Suppressor macrophage treated with lipopolysaccharide for 1 hour (primary cell): ENCODE measurements at regions not wholly inside any gene's neighbourhood (a gene's known extent, or its start where the extent isn't known, plus 50 kb on each side); places are given as distances from the start of the nearest gene placed in this dataset.

Source experiments
- DNase-seq, 3 donors: peaks; one replicate each; pipeline ENCODE4 v3.0.0-alpha.2; 2020 to 2022

DNA sequence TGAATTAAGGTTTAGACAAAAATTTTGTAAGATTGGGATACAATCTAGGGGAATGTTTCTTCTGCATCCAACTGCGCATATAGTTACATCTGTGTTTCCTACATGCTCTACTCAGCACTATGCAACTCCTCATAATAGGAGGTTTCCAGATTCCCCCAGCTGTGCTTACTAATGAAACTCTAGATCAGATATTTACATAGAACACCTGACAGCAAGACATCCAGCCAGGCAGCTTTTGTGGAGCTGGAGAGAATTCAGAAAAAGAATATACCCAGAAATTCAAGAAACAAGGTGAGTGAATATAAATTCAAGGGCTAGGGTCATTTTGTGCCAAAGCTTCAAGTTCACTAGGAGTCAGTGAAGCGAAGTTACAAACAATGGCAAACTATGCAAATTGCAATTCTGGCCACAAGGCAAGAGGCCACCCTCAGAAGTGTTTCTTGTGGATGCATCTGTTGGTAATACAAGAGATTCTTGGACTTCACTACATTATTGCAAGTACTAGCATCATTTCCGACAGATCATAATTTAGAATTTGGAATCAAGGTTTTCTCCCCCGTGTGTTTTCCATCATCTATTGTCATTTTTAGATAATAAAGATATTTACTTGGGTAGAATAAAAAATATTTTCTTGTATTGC lies 341.2 kb upstream of the NAV3 start:
- no peak for DNase-seq

DNA sequence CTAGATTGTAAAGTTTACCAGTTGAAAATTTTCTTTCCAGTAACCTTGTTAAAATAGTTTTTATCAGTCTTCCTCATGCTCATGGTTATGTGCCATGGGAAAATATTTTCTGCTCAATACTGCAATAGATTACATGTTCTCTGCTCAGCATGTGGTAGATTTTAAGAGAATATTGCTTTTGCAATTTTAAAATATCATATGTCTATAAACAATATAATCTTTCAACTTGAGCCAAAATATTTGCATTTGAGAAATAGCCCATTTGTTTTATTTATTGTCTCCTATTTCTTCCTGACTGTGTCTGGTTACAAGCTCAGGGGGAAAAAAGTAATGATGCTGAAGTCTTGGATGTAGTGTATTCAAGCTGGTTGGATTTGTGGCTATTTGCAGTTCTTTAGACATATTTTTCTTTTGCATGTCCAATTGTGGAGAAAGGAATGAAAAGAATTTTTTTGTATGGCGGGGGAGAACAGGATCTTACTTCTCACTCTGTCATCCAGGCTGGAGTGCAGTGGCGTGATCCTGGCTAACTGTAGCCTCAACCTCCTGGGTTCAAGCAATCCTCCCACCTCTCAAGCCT lies 342.6 kb upstream of the NAV3 start:
- DNase-seq: no peak

DNA sequence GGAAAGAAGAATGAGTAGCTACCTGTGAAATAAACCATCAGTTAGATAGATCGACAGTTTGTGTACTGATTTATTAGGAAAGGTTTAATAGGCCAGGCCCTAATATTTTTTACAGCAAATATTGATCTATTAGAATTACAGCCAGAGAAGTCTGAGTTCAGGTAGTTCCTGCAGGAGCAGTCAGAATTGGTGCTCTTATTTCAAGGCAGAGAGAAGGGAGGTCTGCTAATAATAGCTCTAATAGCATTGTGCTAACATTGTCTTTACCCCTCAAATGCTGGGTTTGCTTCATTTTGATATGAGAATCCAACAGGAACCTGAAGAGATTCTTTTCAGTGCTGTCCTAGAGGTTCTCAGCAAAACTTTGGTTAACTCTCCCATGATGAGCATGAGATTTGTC lies 343.8 kb upstream of the NAV3 start:
- DNase-seq: no peak

DNA sequence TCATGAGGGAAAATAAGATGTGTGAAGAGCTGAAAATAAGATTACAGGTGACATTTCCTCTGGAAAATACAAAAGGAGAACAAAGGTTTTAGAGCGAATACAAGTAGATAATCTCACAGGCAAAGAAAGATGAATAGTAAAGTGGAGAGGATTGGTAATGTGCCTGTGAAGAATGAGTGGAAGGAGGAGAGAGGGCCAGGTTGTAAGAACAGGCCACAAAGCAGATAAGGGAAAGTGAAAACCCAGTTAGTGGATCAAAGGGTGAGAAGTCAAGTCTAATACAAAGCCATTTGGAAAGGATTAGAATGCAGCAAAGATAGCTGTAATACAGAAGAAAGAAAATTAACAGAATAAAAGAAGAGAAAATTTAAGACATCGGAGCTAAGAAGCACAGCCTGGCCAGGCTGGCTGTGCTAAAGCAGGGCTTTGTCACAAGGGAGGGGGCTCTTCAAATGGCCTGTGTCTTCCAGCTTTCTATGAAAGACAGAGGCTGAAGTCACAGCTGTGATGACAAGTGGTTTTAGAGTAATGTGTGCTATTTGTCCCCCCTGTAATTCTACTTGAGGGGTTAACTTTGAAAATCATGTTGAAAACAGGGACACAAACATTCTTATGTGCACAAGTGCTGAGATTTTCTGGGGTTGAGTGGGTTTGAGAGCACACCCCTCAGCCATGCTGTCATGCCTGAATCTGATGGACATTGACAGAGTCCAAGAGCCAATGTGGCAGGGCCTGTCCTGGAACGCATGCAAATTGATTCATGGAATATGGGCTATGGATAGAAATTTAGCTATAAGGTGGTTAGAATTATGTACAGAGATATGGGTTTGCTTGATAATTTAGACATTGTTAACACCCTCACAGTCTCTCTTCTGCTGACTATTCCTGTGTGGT lies 344.5 kb upstream of the NAV3 start:
- no peak for DNase-seq

DNA sequence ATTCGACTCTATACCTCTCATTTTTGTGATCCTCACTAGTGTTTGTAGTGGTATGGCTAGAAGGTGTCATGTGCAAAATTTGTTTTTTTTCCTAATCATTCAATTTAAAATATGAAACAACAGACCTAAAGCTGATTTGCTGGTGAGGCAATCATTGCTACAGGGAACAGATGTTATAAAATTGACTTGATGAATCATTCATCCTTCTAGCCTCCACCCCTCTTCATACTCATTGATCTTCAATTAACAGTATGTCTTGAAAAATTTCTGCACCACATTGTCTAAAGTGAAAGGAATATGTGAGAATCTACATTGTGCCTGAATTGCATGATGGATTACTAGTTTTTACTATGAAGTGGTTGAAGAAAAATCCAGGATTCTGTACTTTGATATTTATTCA lies 349.0 kb upstream of the NAV3 start:
- no peak for DNase-seq

DNA sequence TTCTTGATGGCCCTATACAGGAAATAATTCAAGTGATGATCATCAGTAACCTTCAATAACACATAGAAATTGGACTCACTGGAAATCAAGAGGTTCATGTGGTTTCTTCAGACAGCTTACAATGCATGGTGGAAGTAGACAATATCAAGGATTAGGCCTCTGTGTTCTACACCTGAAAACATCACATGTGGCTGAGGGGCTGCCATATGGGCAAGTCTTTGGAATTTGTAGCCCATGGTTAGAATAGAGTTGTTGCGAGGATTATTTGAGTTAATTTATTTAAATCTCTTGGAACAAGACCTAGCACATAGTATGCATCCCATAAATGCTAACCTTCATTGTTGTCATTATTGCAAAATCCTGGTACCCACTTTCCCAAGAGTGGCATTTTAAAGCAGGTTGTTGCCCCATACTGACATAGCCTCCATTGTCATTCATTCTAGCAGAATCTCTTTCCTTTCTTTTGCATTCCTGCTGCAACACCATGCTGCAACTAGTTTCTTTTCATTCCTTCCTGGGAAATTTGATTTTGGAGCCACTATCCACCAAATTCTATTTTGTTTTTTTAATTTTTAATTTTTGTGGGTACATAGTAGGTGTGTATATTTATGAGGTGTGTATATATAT lies 352.7 kb upstream of the NAV3 start:
- no peak for DNase-seq

DNA sequence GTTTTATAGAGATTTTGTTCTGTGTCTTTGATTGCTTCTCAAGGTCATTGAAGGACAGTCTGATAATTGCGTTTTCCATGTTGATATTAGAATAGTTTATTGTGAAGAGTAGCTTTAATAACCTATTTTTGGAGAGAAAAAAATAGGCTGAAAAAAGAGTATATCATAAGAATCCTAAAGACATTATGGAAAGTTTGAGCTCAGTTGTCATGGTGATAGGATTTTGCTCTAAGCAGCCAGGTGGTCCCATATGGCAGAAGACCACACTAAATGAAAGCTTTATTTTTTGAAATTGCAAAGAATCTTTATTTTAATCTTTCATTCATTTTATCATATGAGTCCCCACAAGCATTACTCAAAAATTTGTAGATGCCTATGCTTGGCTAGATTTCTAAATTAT lies 358.9 kb upstream of the NAV3 start:
- DNase-seq: no peak

DNA sequence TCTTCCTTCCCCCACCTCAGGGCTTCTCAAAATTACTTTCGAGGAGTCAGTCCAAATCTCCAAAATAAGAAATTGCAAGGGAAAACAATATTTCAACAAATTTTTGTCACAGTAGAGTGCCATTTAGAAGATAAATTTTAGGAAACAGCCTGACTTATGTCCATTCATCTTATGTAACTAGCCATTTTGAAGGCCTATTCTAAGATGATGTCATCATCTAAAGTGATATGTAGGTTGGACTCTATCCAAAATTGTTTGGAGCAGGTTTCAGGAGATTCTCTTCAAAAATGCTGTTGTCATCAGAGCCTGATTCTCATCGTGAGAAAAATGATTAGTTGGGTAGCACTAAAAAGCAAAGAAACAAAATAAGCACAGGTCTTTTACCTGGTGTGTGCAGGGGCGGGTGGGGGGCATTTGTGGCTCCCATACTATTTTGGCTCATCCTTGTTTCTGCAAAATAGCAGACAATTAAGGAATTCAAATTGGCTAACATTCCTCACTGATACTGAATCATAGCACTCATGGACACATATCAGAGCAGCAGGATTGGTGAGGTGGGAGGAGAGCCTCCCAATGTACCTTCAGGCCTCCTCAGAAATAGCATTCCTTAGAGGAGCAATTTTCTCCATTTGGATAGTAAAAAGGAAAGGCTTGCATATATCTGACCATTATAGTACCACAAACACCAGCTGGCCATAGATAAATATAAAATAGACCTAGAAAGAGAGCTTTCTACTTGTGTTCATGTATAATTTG lies 360.9 kb upstream of the NAV3 start:
- DNase-seq: no peak

DNA sequence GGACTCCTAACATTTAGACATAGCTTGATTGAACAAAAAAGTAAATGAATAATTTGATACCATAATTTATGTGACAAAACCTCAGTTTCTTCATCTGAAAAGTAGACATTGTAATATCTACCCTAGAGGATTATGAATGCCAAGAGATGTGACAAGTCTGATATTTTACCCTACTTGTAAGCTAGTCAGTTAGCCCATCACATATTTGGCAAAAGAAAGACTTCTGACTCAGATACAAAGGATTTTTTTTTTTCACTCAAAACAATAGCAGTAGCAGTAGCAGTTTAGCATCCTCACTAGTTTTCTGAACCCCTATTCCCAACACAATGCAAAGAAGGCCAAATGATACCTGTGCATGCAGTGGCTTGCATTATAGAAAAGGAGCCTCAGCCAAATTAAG lies 377.3 kb upstream of the E2F7 start:
- DNase-seq: no peak

DNA sequence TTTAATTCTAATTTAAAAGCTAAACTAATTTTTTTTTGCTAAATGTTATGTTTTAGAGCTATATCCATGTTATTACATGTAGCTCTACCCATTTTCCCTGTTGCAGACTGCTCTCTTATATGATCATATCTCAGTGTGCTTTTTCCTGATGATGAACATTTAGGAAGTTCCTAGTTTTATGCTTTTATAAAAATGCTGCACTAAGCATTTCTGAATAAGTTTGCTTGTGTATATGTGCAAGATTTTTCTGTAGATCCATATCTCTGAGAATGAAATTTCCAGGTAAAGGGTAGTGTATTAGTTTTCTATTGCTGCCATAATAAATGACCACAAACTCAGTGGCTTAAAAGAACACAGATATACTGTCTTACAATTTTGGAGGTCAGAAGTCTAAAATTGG lies 374.4 kb upstream of the E2F7 start:
- no peak for DNase-seq

DNA sequence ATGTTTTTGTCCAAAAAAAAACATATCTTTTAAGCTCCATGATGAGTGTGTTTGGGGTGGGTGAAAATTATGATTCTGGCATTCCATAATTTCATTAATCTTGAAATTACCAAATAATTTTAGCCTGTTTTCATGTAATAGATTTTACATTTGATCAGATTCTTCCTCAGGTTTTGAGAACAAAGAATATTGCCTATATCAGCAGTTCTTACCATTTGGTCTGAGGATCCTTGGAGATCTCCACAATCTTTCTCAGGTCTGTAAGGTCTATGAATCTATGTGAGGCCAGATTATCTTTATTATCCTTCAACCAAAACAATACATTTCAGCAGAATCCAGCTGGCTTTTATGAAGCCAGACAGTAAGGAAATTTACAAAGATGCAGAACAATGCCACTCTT lies 373.3 kb upstream of the E2F7 start:
- DNase-seq: no peak

DNA sequence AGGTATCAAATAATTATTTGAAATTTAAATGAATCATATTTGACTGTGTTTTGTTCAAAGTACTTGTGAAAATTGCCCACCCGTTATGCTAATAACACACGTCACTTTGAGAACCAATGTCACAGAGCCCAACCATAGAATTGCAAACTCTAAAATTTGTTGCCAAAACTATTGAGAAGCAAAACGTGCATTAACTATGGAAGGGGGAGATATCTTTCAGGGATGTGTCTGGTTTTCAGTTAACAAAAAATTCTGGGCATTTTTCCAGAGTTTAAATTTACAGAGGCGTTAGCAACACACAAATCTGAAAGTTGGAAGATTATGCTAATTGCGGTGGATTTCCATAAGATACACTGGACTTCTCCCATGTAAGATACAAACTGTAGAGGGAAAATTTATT lies 371.8 kb upstream of the E2F7 start:
- DNase-seq: no peak

DNA sequence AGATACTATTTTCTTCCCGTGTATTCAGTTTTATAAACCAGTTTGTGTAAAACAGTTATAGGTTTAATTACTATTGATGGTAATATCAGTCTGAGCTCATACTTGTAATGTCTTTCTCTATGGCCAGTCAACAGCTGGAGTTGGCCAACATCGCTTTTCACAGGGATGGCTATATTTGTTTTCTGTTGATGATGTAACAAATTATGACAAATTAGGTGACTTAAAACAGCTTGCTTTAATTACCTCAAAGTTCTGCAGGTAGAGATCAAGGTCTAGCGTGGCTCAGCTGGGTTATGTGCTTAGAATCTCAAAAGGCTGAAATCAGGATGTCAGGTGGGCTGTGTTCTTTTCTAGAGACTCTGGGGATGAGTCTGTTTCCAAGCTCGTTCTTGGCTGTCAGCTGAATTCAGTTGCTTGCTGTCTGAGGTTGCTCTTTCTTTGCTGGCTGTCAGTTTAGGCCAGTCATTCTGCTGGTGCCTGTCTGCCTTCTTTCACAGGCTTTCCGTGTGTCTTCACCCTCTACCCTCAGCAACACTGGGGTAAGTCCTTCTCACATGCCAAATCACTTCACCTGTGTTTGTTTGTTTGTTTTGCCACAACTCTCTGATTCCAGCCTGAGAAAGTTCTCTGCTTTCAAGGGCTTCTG lies 370.2 kb upstream of the E2F7 start:
- no peak for DNase-seq

DNA sequence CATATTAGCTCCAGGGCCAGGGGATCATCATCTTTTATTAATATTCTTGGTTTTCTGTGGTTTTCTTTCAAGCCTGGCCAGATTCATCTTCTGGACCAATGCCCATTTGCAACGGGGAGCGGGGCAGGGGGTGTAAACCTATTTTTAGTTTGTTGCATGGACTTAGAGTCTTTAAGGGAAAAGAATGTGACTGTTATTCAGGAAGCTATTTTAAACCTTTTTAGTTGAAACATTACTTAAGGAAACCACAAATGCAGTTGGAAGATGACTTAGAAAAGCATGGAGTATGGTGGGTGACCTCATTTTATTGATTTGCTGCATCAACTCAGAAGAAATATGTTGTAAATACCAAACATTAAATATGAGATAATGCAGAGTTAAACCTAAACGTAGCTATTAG lies 368.4 kb upstream of the E2F7 start:
- no peak for DNase-seq

DNA sequence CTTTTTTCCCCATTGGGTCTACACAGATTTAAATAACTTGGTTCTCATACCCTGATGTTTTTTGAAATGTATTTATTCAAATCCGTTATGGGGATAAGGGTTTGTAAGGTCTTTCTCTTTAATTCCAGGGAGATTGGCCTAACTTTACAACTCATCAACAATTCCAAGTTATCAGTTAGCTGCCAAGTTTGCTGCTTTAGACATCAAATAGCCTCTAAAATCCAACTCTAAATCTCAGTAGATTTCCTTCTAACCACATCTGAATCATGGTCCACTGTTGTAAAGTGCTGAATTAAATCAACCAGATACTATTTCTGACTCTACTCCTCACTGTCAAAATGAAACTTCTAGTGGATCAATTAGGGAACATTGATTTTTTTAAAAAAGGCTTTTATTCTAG lies 364.1 kb upstream of the E2F7 start:
- DNase-seq: no peak

DNA sequence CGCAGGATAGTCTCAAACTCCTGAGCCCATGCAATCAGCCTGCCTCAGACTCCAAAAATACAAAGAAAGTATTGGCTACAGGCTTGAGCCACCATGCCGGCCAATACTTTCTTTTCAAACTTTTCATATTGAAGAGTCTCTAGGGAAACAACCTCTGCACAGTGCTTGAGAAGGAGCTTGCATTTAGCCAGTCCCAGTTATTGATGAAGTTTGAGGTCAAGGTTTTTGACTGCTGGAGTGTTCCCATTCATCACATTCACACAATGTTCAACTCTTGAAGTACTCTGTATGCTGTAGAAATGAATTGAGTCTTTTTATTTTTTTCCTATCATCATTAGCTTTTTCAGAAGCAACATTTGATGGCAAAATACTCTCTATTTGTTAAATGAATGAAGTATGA lies 355.8 kb upstream of the E2F7 start:
- DNase-seq: no peak

DNA sequence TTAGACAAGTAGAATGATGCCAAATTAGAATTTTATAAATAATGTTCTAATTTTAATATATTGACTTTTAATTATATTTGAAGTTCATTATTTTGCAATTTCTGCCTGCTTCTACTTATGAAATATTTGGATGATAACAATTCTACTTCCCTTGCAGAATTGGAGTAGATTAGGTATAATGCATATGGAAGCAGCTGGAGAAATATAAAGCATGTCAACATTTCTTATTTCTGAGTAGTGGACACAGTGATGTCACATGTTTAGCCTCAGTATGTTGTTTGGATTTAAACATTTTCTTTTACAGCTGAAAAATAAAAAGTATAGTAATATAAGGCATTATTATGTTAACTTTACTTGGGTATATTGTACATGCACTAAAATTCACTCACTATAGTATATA lies 344.2 kb upstream of the E2F7 start:
- DNase-seq: no peak

DNA sequence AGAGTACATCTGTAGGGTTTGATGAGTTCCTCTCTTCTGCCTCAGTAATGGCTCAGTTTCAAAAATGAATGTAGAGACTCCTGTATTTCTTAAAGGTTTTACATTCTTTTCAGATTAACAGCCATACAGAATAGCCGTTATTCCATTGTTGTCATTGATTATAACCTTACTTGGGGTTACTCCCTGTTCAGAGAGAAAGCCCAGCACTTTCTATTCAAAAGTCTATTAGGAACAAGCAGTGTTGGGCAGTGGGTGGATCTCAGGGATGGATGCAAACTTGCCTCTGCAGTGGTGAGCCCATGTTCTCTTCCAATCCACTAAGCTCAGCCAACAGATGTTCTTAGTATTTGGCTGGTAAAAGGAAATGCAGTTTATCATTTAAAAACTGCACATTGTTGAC lies 342.6 kb upstream of the E2F7 start:
- DNase-seq: no peak

DNA sequence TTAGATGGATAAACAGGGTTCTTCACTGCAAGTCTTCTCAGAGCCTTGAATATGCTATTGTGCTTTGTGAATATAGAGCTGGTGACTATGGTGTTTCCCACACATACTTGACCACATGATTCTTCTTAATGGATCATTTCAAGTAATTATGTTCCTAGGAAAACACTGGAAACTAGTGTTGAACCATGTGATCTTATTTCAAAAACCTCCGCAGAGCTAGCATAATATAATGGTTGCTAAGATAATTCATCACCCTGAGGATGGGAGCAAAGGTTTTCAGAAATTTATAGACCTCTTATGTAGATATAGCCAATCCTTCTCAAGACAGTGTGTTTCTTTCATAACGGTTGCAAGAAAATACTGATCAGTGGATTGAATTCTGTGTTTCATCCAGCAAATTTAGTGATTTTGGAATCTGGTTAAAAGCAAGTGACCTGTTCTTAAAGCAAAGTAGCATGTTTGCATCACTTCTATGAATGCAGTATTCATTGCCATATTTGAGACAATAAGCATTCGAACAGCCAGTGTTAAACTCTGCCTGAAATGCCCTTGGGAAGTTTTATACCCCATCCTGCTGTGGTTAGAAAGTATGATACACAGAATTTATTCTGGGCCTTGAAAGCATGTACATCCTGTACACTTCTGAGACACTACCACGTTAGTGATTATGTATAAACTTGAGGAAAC lies 341.0 kb upstream of the E2F7 start:
- no peak for DNase-seq

DNA sequence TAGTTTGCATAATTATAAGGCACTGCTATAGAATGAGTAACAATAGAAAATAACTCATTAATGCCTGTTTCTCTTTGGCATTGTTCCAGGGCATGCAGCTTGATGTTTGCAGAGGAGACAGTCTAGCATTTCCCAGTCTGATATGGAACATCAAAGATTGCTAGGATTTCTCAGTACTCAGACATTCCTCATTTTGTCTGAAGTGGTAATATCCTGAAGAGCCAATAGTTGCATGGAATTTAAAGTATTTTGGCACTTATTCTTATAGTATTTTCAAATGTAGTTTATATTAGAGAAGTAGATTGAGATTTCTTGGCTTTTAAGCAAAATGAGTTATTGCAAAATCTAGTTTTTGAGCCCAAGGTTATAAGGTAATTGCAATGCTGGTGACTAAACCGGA lies 337.3 kb upstream of the E2F7 start:
- no peak for DNase-seq

DNA sequence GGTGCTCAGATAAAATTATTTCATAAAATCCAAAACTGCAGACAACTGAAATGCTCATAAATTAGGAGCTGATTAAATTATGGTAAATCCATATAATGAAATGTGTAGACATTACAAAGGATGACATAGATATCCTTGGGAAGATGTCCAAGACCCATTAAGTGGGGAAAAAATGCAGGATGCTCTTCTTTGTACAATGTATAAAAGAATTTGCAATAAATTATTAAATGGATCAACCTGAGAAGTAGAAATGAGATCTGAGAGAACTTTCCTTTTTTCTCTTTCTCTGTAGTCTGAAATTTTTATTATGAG lies 336.4 kb upstream of the E2F7 start:
- DNase-seq: no peak

DNA sequence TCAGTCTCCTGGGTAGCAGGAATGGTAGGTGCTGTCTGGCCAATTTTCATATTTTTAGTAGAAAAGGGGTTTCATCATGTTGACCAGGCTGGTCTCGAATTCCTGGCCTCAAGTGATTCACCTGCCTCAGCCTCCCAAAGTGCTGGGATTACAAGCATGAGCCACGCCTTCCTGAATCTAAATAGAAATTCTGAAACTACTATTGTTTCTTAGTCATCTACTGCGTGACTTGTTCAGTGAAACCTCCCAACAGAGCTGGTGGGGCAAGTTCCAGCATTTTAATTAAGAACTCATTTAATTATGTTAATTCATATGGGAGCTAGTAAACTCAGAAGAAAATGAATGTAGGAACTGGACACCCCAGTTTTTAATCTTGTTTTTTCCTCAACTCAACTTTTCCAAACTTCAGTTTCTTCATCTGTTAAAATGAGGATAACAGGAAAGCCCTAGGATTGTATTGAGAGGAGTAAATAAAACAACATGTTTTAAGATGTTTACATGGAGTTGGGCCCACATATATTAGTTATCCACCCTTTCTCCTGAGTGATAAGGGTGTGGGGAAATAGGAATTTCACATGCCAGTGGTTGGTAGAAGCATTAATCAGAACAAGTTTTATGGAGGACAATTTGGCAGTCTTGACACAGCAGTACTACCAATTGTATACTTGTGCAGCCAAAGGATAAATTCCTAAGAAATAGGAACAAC lies 335.8 kb upstream of the E2F7 start:
- DNase-seq: no peak
